ENCODE measurements at regions not wholly inside any gene's neighbourhood (a gene's known extent, or its start where the extent isn't known, plus 50 kb on each side); places are given as distances from the start of the nearest gene placed in this dataset.

GRCh38 chr6:84344005-84344404 is 116.6 kb upstream of the CEP162 start:
- H3K9me3 Mint-ChIP-seq, result peaks cover 4% of the 10 kb centered on the region; the same call in 1 of the 3 replicates
- Histone ChIP-seq H3K79me2 (replicated peaks; ENCODE audit: insufficient read depth) (no peaks in the 10 kb centered on the region), H3K36me3 (ENCODE audit: insufficient read depth) (no peaks in the 10 kb centered on the region), H3K27ac (ENCODE audit: low read depth) (no peak overlapping the region), H2AFZ (peak overlapping the region; percentile 56), H3K27me3 (ENCODE audit: insufficient read depth) (no peaks in the 10 kb centered on the region), H3K4me1 (ENCODE audit: insufficient read depth) (no peaks in the 10 kb centered on the region), H3K4me3 (no peak overlapping the region), H4K20me1 (replicated peaks; ENCODE audit: insufficient read depth) (no peaks in the 10 kb centered on the region), H3K9me2 (ENCODE audit: insufficient read depth) (no peaks in the 10 kb centered on the region), H3K4me2 (no peak overlapping the region), H3F3A (replicated peaks; ENCODE audit: low read depth) (no peaks in the 10 kb centered on the region)
- no peak for TF ChIP-seq JUNB (IDR thresholded peaks at IDR 0.05; ENCODE audit: unreplicated experiment)
- no peak for TF ChIP-seq CTCF (conservative IDR thresholded peaks at IDR 0.05; ENCODE audit: low read depth in 2 of 2)
- TF ChIP-seq EZH2phosphoT487 (IDR thresholded peaks at IDR 0.05; ENCODE audit: unreplicated experiment), result no peak
- TF ChIP-seq ETS1 (IDR thresholded peaks at IDR 0.05), result no peak
- TF ChIP-seq REST (IDR thresholded peaks at IDR 0.05; ENCODE audit: unreplicated experiment), result no peak
- TF ChIP-seq STAT1 (IDR thresholded peaks at IDR 0.05; ENCODE audit: unreplicated experiment), result no peak
- TF ChIP-seq CREB1 (CRISPR knock-in tag; IDR thresholded peaks at IDR 0.05; ENCODE audit: low read depth), result no peak
- no peak for TF ChIP-seq NANOG (IDR thresholded peaks at IDR 0.05; ENCODE audit: borderline replicate concordance)
- no peak for TF ChIP-seq POLR2AphosphoS5 (IDR thresholded peaks at IDR 0.05; ENCODE audit: low read depth)
- H3K27ac Mint-ChIP-seq, result no peak overlapping the region
- ATAC-seq (no peak), DNase-seq (ENCODE audit: low spot score) (no peak)
- H3K27me3 Mint-ChIP-seq (ENCODE audit: insufficient read depth, low read depth, poor library complexity), result no peaks in the 10 kb centered on the region
- no peaks in the 10 kb centered on the region; the same call in 2 of the 3 replicates for H3K36me3 Mint-ChIP-seq (ENCODE audit: low read depth)
- H3K4me3 Mint-ChIP-seq, result no peak overlapping the region
- no peaks in the 10 kb centered on the region for H3K4me1 Mint-ChIP-seq

- 0 out of 2 replicates have a peak overlapping the region, but pooled peaks have one; percentile 23 for H2AFZ ChIP-seq
- H3K27ac ChIP-seq (ENCODE audit: low read depth), result no peak overlapping the region
- no peak for ATAC-seq
- H3K79me2 ChIP-seq (replicated peaks; ENCODE audit: insufficient read depth), result no peaks in the 10 kb centered on the region
- H3K27me3 Mint-ChIP-seq (ENCODE audit: insufficient read depth, low read depth, poor library complexity), result no peaks in the 10 kb centered on the region
- H3K36me3 ChIP-seq (ENCODE audit: insufficient read depth), result no peaks in the 10 kb centered on the region
- H3K4me3 Mint-ChIP-seq, result no peak overlapping the region
- H3K27ac Mint-ChIP-seq, result no peak overlapping the region
- no peaks in the 10 kb centered on the region for H3K27me3 ChIP-seq (ENCODE audit: insufficient read depth)
- DNase-seq (ENCODE audit: low spot score), result no peak
- H3K4me1 ChIP-seq (ENCODE audit: insufficient read depth), result no peaks in the 10 kb centered on the region
- H3F3A ChIP-seq (replicated peaks; ENCODE audit: low read depth), result no peaks in the 10 kb centered on the region
- no peaks in the 10 kb centered on the region for H3K9me2 ChIP-seq (ENCODE audit: insufficient read depth)
- H4K20me1 ChIP-seq (replicated peaks; ENCODE audit: insufficient read depth), result no peaks in the 10 kb centered on the region
- peaks cover 7% of the 10 kb centered on the region; the same call in 2 of the 3 replicates for H3K36me3 Mint-ChIP-seq (ENCODE audit: low read depth)
- H3K9me3 Mint-ChIP-seq, result peaks cover 21% of the 10 kb centered on the region
- H3K4me2 ChIP-seq, result no peak overlapping the region
- no peak overlapping the region for H3K4me3 ChIP-seq
- no peaks in the 10 kb centered on the region for H3K4me1 Mint-ChIP-seq
- no peak for TF ChIP-seq CREB1 (CRISPR knock-in tag; IDR thresholded peaks at IDR 0.05; ENCODE audit: low read depth)
- no peak for TF ChIP-seq ZNF114 (CRISPR knock-in tag; IDR thresholded peaks at IDR 0.05)
- no peak for TF ChIP-seq EZH2phosphoT487 (IDR thresholded peaks at IDR 0.05; ENCODE audit: unreplicated experiment)
- no peak for TF ChIP-seq REST (IDR thresholded peaks at IDR 0.05; ENCODE audit: unreplicated experiment)
- TF ChIP-seq NANOG (IDR thresholded peaks at IDR 0.05; ENCODE audit: borderline replicate concordance), result no peak
- TF ChIP-seq ETS1 (IDR thresholded peaks at IDR 0.05), result no peak
These were observed 113.0 kb upstream of the CEP162 start for GRCh38 chr6:84340422-84340821.
